ENCODE measurements at regions not wholly inside any gene's neighbourhood (a gene's known extent, or its start where the extent isn't known, plus 50 kb on each side); places are given as distances from the start of the nearest gene placed in this dataset.

- no peak for DNase-seq
- Histone ChIP-seq H3K9me3 (no peaks in the 10 kb centered on the region), H3K27ac (no peak overlapping the region), H3K27me3 (no peaks in the 10 kb centered on the region), H3K36me3 (no peaks in the 10 kb centered on the region), H3K4me3 (no peak overlapping the region), H3K4me1 (no peaks in the 10 kb centered on the region)
- no peak for TF ChIP-seq CTCF (IDR thresholded peaks at IDR 0.05)
- TF ChIP-seq POLR2A (IDR thresholded peaks at IDR 0.05) = no peak
- intact Hi-C loops (cut with DNase I) = no loop called here
- 75 to 77% methylated on average over 7 to 8 of the region's 8 CpGs for WGBS, 2 donors
Observed at GRCh38 chr19:32131005-32131404, 214.4 kb upstream of the ZNF507 start.

GRCh38 chr19:32138416-32138815 is 207.0 kb upstream of the ZNF507 start:
- H3K27me3 ChIP-seq = no peaks in the 10 kb centered on the region
- H3K36me3 ChIP-seq = no peaks in the 10 kb centered on the region
- DNase-seq = no peak
- TF ChIP-seq POLR2A (IDR thresholded peaks at IDR 0.05) (no peak), CTCF (IDR thresholded peaks at IDR 0.05) (no peak)
- no peaks in the 10 kb centered on the region for H3K4me1 ChIP-seq
- no peak overlapping the region for H3K27ac ChIP-seq
- 82 to 85% methylated on average over 5 of the region's 5 CpGs for WGBS, 2 donors
- no peaks in the 10 kb centered on the region for H3K9me3 ChIP-seq
- H3K4me3 ChIP-seq = no peak overlapping the region
- intact Hi-C loops (cut with DNase I) = no loop called here

GRCh38 chr19:32141840-32142511 is 203.4 kb upstream of the ZNF507 start:
- DNase-seq = no peak
- no peak for TF ChIP-seq POLR2A (IDR thresholded peaks at IDR 0.05)
- TF ChIP-seq CTCF (IDR thresholded peaks at IDR 0.05) = no peak
- intact Hi-C loops (cut with DNase I) = no loop called here
- Histone ChIP-seq H3K27me3 (no peaks in the 10 kb centered on the region), H3K4me1 (no peaks in the 10 kb centered on the region), H3K4me3 (no peak overlapping the region), H3K27ac (no peak overlapping the region), H3K9me3 (peaks cover 0 to 14% (median 0%) of the 10 kb centered on the region in 3 donors), H3K36me3 (no peaks in the 10 kb centered on the region)
- 52 to 55% methylated on average over 6 to 7 of the region's 7 CpGs for WGBS, 2 donors

GRCh38 chr19:32146664-32147063 is 198.7 kb upstream of the ZNF507 start:
- no peak for DNase-seq
- Histone ChIP-seq H3K27ac (no peak overlapping the region), H3K27me3 (no peaks in the 10 kb centered on the region), H3K4me3 (no peak overlapping the region), H3K36me3 (no peaks in the 10 kb centered on the region), H3K9me3 (peaks cover 0 to 24% (median 0%) of the 10 kb centered on the region in 3 donors), H3K4me1 (no peaks in the 10 kb centered on the region)
- no peak for TF ChIP-seq POLR2A (IDR thresholded peaks at IDR 0.05)
- no peak for TF ChIP-seq CTCF (IDR thresholded peaks at IDR 0.05)
- intact Hi-C loops (cut with DNase I) = no loop called here

GRCh38 chr19:32150605-32151004 is 194.8 kb upstream of the ZNF507 start:
- intact Hi-C loops (cut with DNase I) = no loop called here
- Histone ChIP-seq H3K4me3 (no peak overlapping the region), H3K9me3 (peaks cover 0 to 18% (median 0%) of the 10 kb centered on the region in 3 donors), H3K27me3 (no peaks in the 10 kb centered on the region), H3K36me3 (no peaks in the 10 kb centered on the region), H3K4me1 (no peaks in the 10 kb centered on the region), H3K27ac (no peak overlapping the region)
- TF ChIP-seq CTCF (IDR thresholded peaks at IDR 0.05) = no peak
- no peak for DNase-seq
